ENCODE measurements at regions not wholly inside any gene's neighbourhood (a gene's known extent, or its start where the extent isn't known, plus 50 kb on each side); places are given as distances from the start of the nearest gene placed in this dataset.

- no peak for TF ChIP-seq NRL (CRISPR knock-in tag; IDR thresholded peaks at IDR 0.05; ENCODE audit: borderline replicate concordance)
Observed at GRCh38 chr9:38331141-38331540, 61.4 kb upstream of the ALDH1B1 start (continued).

GRCh38 chr9:38329968-38330367 is 62.5 kb upstream of the ALDH1B1 start:
- FAIRE-seq (no peak), ATAC-seq (no peak), DNase-seq (ENCODE audit: low spot score) (no peak)
- no peaks in the 10 kb centered on the region for H3K4me1 ChIP-seq (ENCODE audit: insufficient read depth, low read length)
- no peaks in the 10 kb centered on the region for H3K9me3 ChIP-seq (ENCODE audit: low read length)
- H3K9ac ChIP-seq (ENCODE audit: insufficient read depth, low read depth, low read length), result no peak overlapping the region
- H3K4me2 ChIP-seq (ENCODE audit: low read depth, low read length), result no peak overlapping the region
- H3K27ac ChIP-seq (ENCODE audit: extremely low read length, insufficient read depth, low read length), result no peak overlapping the region
- no peaks in the 10 kb centered on the region for H3K79me2 ChIP-seq (ENCODE audit: insufficient read depth, low read length)
- no peak overlapping the region for H3K4me3 ChIP-seq (replicated peaks in 1 of 3; ENCODE audit: insufficient read depth in 1 of 3, low read depth in 2 of 3, low read length in 3 of 3)
- BruUV-seq (replicated peaks), result no TSS peak
- ChIA-PET CTCF (ENCODE audit: low intra/inter-chr PET ratio, low total read pairs) (no interaction called here), POLR2A (no interaction called here)
- no peak overlapping the region for H2AFZ ChIP-seq (ENCODE audit: low read length)
- no peaks in the 10 kb centered on the region for H3K36me3 ChIP-seq (replicated peaks in 1 of 2; ENCODE audit: control insufficient read depth in 1 of 2, insufficient read depth in 2 of 2, low read length in 2 of 2)
- in situ Hi-C loops (cut with HindIII; ENCODE audit: extremely low pct_ligation_motif_present, low pct_unique_long_range_greater_than_20kb), result no loop called here
- intact Hi-C loops (cut with micrococcal nuclease; ENCODE audit: unreplicated experiment), result no loop called here
- 68% methylated on average over 11 of the region's 11 CpGs for WGBS (ENCODE audit: low lambda C conversion rate)
- 0 out of 5 replicates have a peak, but pooled peaks cover 0 to 3% of the 10 kb centered on the region in 2 experiments for H3K27me3 ChIP-seq (ENCODE audit: control insufficient read depth in 1 of 2, insufficient read depth in 2 of 2, low read length in 2 of 2)
- H4K20me1 ChIP-seq (ENCODE audit: insufficient read depth, low read length), result no peaks in the 10 kb centered on the region
- TF ChIP-seq CENPT (CRISPR knock-in tag; IDR thresholded peaks at IDR 0.05; ENCODE audit: low read depth) (no peak), WIZ (CRISPR knock-in tag; IDR thresholded peaks at IDR 0.05) (no peak), KIAA2018 (CRISPR knock-in tag; IDR thresholded peaks at IDR 0.05; ENCODE audit: borderline replicate concordance) (no peak), ZFP36L1 (CRISPR knock-in tag; IDR thresholded peaks at IDR 0.05) (no peak), ZNF10 (CRISPR knock-in tag; IDR thresholded peaks at IDR 0.05; ENCODE audit: borderline replicate concordance, low read depth) (no peak), POGZ (CRISPR knock-in tag; IDR thresholded peaks at IDR 0.05) (no peak), RXRB (CRISPR knock-in tag; IDR thresholded peaks at IDR 0.05; ENCODE audit: borderline replicate concordance) (no peak), NFYB (CRISPR knock-in tag; IDR thresholded peaks at IDR 0.05) (no peak)
- TF ChIP-seq, protein P1, sequence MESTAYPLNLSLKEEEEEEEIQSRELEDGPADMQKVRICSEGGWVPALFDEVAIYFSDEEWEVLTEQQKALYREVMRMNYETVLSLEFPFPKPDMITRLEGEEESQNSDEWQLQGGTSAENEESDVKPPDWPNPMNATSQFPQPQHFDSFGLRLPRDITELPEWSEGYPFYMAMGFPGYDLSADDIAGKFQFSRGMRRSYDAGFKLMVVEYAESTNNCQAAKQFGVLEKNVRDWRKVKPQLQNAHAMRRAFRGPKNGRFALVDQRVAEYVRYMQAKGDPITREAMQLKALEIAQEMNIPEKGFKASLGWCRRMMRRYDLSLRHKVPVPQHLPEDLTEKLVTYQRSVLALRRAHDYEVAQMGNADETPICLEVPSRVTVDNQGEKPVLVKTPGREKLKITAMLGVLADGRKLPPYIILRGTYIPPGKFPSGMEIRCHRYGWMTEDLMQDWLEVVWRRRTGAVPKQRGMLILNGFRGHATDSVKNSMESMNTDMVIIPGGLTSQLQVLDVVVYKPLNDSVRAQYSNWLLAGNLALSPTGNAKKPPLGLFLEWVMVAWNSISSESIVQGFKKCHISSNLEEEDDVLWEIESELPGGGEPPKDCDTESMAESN (CRISPR knock-in tag; conservative IDR thresholded peaks at IDR 0.05), result no peak
- TF ChIP-seq, protein P2, sequence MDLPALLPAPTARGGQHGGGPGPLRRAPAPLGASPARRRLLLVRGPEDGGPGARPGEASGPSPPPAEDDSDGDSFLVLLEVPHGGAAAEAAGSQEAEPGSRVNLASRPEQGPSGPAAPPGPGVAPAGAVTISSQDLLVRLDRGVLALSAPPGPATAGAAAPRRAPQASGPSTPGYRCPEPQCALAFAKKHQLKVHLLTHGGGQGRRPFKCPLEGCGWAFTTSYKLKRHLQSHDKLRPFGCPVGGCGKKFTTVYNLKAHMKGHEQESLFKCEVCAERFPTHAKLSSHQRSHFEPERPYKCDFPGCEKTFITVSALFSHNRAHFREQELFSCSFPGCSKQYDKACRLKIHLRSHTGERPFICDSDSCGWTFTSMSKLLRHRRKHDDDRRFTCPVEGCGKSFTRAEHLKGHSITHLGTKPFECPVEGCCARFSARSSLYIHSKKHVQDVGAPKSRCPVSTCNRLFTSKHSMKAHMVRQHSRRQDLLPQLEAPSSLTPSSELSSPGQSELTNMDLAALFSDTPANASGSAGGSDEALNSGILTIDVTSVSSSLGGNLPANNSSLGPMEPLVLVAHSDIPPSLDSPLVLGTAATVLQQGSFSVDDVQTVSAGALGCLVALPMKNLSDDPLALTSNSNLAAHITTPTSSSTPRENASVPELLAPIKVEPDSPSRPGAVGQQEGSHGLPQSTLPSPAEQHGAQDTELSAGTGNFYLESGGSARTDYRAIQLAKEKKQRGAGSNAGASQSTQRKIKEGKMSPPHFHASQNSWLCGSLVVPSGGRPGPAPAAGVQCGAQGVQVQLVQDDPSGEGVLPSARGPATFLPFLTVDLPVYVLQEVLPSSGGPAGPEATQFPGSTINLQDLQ (CRISPR knock-in tag; IDR thresholded peaks at IDR 0.05), result no peak
